ENCODE measurements at regions not wholly inside any gene's neighbourhood (a gene's known extent, or its start where the extent isn't known, plus 50 kb on each side); places are given as distances from the start of the nearest gene placed in this dataset.

- no peak for TF ChIP-seq CTCF (IDR thresholded peaks at IDR 0.05; ENCODE audit: unreplicated experiment)
- Mint-ChIP-seq H3K27ac (ENCODE audit: unreplicated experiment) (no peak overlapping the region), H3K27me3 (ENCODE audit: unreplicated experiment) (no peaks in the 10 kb centered on the region), H3K36me3 (ENCODE audit: low read depth, unreplicated experiment) (no peaks in the 10 kb centered on the region), H3K9me3 (ENCODE audit: unreplicated experiment) (no peaks in the 10 kb centered on the region), H3K4me3 (ENCODE audit: unreplicated experiment) (no peak overlapping the region), H3K4me1 (ENCODE audit: unreplicated experiment) (peaks cover 23% of the 10 kb centered on the region)
- DNase-seq (ENCODE audit: low spot score), result no peak
Observed at GRCh38 chr1:55473661-55474060, 258.5 kb upstream of the USP24 start.

GRCh38 chr1:55472784-55473183 lies 257.6 kb upstream of the USP24 start:
- H3K27ac Mint-ChIP-seq (ENCODE audit: unreplicated experiment), result no peak overlapping the region
- H3K36me3 Mint-ChIP-seq (ENCODE audit: low read depth, unreplicated experiment), result no peaks in the 10 kb centered on the region
- H3K4me3 Mint-ChIP-seq (ENCODE audit: unreplicated experiment), result no peak overlapping the region
- peaks cover 23% of the 10 kb centered on the region for H3K4me1 Mint-ChIP-seq (ENCODE audit: unreplicated experiment)
- DNase-seq (ENCODE audit: low spot score), result no peak
- TF ChIP-seq CTCF (IDR thresholded peaks at IDR 0.05; ENCODE audit: unreplicated experiment), result no peak
- no peaks in the 10 kb centered on the region for H3K9me3 Mint-ChIP-seq (ENCODE audit: unreplicated experiment)
- H3K27me3 Mint-ChIP-seq (ENCODE audit: unreplicated experiment), result no peaks in the 10 kb centered on the region

- Mint-ChIP-seq H3K4me3 (ENCODE audit: unreplicated experiment) (no peak overlapping the region), H3K9me3 (ENCODE audit: unreplicated experiment) (no peaks in the 10 kb centered on the region), H3K27me3 (ENCODE audit: unreplicated experiment) (no peaks in the 10 kb centered on the region), H3K4me1 (ENCODE audit: unreplicated experiment) (peaks cover 21% of the 10 kb centered on the region), H3K36me3 (ENCODE audit: low read depth, unreplicated experiment) (no peaks in the 10 kb centered on the region), H3K27ac (ENCODE audit: unreplicated experiment) (no peak overlapping the region)
- no peak for TF ChIP-seq CTCF (IDR thresholded peaks at IDR 0.05; ENCODE audit: unreplicated experiment)
- no peak for DNase-seq (ENCODE audit: low spot score)
Observed at GRCh38 chr1:55472115-55472514, 257.0 kb upstream of the USP24 start.

- Mint-ChIP-seq H3K4me3 (ENCODE audit: unreplicated experiment) (no peak overlapping the region), H3K9me3 (ENCODE audit: unreplicated experiment) (no peaks in the 10 kb centered on the region), H3K27me3 (ENCODE audit: unreplicated experiment) (no peaks in the 10 kb centered on the region), H3K27ac (ENCODE audit: unreplicated experiment) (no peak overlapping the region), H3K4me1 (ENCODE audit: unreplicated experiment) (no peaks in the 10 kb centered on the region), H3K36me3 (ENCODE audit: low read depth, unreplicated experiment) (no peaks in the 10 kb centered on the region)
- no peak for DNase-seq (ENCODE audit: low spot score)
- TF ChIP-seq CTCF (IDR thresholded peaks at IDR 0.05; ENCODE audit: unreplicated experiment), result no peak
Observed at GRCh38 chr1:55468142-55468795, 253.1 kb upstream of the USP24 start.

GRCh38 chr1:55466921-55467320 lies 251.8 kb upstream of the USP24 start:
- TF ChIP-seq CTCF (IDR thresholded peaks at IDR 0.05; ENCODE audit: unreplicated experiment), result no peak

More at GRCh38 chr1:55466921-55467320, 251.8 kb upstream of the USP24 start:
- Mint-ChIP-seq H3K27ac (ENCODE audit: unreplicated experiment) (no peak overlapping the region), H3K27me3 (ENCODE audit: unreplicated experiment) (no peaks in the 10 kb centered on the region), H3K4me3 (ENCODE audit: unreplicated experiment) (no peak overlapping the region), H3K4me1 (ENCODE audit: unreplicated experiment) (no peaks in the 10 kb centered on the region), H3K36me3 (ENCODE audit: low read depth, unreplicated experiment) (no peaks in the 10 kb centered on the region), H3K9me3 (ENCODE audit: unreplicated experiment) (no peaks in the 10 kb centered on the region)
- DNase-seq (ENCODE audit: low spot score), result no peak

All from endothelial cell (in vitro differentiated cells).